HG02885 (cell line): ENCODE measurements at regions not wholly inside any gene's neighbourhood (a gene's known extent, or its start where the extent isn't known, plus 50 kb on each side); places are given as distances from the start of the nearest gene placed in this dataset.
"Not testable (repeated sequence)": the region's sequence is repeated elsewhere in the genome, so short reads cannot be mapped to it uniquely, and the experiment has no call there.

ENCODE experiments used
- ATAC-seq: cut with Tn5 transposase; IDR thresholded peaks from one replicate; pipeline ENCODE4 v1.9.1; 2021; ENCODE audit warnings: mild to moderate bottlenecking; ENCODE audit not compliant: unreplicated experiment, poor library complexity

DNA sequence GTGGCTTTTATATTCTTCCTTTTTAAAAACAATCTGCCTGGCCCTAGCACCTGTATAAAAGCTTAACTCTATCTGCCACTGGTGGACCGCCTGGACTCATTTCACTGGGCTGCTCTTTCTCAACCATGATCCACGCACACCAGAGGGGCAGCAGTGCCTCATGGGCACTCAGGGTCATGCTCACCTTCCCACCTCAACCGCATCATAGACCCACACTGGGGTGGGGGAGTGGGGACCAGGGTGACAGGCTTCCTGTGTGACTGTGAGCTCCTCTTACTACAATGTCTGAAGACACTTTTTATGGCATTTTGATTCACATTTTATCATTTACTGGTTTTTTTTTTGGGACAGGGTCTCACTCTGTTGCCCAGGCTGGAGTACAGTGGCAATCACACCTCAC lies 4038.8 kb upstream of the TPTE start:
- ATAC-seq: not testable (repeated sequence)

DNA sequence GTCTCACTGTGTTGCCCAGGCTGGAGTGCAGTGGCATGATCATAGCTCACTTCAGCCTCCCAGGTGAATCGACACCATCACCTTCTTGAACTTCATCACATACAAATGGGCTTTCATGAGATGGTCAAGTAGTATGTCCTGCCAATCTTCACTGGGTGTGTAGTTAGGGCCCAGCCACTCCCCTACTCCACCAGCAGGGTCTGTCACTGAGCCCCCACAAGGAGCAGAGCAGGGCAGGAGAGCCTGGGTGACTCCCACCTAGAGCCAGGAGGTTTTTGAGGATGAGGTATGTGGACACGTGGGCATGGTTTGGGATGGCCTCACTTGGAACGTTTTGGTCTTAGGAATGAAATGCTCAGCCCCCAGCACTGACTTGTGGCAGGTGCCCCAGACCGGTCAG lies 4037.7 kb upstream of the TPTE start:
- not testable (repeated sequence) for ATAC-seq

DNA sequence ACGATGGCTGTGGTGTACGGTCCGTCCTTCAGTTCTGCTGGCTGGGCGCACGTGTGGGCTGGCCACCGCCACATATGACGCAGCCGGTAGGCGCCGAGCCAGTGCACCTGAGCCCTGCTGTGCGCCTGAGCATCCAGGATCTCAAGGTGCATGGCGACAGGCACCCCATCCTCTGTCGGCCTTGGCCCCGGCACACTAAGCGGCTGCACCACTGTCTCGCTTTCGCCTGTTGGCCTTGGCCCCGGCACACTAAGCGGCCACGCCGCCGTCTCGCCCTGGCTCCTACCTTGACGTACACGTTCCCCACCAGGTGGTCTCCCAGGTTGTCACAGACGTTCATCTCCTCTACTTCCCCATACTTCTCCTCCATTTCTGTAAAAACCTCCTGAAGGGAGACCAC lies 4034.6 kb upstream of the TPTE start:
- not testable (repeated sequence) for ATAC-seq

DNA sequence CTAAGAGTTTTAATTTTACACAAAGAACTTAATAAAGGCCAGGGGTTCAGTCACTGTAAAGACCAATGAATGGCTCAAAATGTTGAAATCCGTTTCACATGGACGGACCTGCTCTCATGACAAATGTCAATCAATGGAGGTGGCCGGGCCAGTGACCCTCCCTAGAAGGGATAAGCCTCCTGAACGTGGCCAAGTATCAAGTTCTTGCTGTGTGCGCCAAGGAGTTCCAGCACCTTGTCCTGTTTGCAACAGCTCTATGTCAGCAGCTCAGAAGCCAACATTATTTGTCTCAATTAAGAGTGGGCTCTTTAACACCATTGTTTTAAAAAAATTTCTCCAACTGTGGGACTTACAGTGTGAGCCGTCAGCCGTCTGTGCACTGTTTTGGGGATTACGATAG lies 4028.7 kb upstream of the TPTE start:
- ATAC-seq: not testable (repeated sequence)

DNA sequence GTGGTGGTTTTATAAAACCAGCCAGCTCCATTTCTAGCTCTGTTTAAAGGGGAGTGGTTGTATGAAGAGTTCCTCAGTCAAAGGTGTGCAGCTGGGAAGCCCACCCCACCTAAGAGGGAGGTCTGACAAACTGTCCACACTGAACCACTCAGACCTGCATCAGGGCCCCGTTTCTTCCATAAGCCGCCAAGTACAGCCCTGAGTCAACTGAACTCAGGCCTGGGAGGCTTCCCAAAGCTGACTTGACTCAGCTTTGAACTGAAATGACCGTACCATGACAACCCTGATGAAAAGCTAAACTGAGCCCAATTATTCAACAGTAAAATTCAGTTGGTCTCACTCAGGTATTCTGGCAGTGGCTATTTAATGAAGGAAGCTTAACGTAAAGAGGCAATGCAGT lies 4027.4 kb upstream of the TPTE start:
- ATAC-seq: not testable (repeated sequence)

DNA sequence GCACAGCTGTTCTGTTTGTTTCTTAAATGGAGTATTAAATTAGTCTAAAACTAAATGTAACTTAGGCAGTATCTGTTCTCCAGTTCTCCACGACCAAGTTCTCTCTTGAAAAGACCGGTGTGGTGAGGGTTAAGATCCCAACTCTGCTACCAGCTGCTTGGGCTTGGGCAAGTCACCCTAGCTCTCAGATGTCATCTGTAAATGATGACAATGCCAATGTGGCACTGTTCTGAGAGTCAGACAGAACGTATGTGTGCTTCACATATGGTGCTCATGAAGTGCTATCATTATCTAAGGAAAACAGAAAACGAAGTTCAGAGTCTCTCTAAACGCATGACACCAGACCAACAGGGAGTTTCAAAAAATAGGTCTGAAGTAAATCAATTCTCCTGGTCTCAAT lies 4025.0 kb upstream of the TPTE start:
- not testable (repeated sequence) for ATAC-seq

DNA sequence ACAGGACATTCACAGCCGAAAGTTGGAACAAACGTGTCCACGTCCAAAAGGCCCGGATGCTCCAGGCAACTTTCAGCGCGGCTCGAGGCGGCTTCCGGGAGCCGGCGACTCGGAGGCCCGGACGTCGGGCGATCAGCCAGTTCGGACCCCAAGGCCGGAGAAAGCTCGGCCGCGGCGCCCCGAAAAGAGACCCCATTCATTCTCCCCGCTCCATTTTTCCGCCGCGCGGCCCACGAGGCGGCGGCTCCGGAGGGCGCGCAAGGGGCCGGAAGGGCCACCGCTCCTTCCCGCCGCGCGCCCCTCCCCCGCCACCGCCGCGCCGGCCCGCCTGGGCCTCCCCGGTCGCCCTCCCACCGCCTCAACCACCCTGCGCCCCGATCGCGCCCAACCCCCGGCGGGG lies 4022.7 kb upstream of the TPTE start:
- peak; percentile 18 for ATAC-seq

DNA sequence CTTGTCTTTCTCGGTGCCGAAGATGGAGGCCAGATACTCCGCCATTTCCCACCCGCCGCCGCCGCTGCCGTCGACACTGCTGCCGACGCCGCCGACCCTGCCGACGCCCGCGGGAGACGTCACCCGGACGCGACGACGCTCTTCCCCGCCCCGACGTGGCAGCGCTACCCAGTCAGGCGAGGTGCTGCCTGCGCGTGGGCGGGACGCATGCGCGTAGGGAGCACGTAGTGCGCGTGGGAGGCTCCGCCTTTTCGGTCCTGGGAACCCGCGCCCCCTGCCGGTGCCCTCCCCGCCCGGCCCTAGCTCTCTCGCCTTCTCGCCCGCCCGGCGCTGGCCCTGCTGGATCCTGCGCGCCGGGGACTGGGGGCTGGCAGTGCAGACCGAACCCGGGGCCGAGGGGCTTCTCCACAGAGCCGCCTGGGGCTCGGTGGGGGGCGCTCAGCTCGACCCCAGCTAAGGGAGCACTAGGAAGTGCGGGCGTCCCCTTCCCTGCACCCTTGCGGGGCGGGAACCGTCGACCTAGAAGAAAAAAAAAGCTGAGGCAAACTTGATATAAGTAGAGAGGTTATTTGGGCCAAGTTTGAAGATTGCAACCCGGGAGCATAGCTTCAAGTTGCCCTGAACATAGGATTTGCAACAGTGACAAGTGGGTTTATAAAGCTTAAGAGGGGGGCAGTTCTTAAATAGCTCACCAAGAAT lies 4022.1 kb upstream of the TPTE start:
- peak; percentile 70 for ATAC-seq

DNA sequence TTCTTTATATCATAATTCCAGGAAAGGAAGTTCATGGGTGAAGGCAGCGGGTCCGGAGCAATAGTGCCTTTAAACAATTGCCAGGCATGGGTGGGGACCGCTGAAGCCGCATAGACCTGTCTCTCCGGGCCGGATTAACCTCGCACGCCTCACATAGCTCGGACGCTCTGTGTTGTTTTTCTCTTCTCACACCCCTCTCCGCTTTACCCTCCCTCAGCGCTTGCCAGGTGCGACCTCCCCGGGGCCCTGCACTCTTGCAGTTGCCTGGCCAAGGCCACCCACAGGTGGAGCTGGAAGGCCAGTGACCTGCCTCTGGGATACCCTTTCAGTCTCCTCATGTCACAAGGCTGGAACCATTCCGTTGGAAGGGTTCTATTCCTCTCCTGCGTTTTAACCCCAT lies 4021.5 kb upstream of the TPTE start:
- not testable (repeated sequence) for ATAC-seq

DNA sequence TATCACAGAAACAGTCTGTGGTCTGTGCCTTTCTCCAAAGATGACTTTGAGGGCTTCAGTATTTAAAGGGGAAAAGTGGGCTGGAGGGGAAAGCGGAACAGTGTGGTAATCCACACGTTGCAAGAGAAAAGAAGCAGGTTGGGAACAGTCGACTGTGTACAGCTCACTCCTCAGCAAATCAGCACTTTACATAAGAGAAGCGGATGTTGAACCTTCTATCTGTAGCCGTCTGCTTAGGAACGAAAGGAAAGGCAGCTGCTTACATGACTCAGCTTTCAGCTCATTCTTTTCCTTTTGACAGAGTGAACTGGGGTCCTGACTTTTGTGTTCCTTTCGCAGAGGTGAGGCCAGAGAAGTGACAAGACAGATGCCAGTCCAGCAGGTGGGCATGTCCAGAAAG lies 4020.7 kb upstream of the TPTE start:
- peak; percentile 35 for ATAC-seq

DNA sequence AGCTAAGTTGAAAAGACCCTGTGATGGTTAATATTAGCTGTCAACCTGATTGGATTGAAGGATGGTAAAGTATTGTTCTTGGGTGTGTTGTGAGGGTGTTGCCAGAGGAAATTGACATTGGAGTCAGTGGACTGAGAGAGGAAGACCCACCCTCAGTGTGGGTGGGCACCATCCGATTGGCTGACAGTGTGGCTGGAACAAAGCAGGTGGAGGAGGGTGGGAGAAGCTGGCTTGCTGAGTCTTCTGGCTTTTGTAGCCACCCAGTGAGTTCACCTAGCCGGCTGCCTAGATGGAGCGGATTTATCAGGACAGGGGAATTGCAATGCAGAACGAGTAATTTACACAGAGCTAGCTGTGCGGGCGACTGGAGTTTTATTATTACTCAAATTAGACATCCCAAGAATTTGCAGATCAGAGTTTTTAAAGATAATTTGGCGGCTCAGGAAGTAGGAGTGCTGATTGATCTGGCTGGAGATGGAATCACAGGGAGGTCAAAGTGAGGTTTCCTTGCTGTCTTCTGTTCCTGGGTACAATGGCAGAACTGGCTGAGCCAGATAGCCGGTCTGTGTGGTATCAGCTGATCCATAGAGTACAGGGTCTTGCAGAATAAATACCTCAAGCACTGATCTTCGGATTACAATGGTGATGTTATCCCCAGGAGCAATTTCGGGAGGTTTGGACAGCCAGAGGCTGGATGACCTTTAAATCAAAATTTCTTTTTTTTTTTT lies 4015.1 kb upstream of the TPTE start:
- ATAC-seq: not testable (repeated sequence)

DNA sequence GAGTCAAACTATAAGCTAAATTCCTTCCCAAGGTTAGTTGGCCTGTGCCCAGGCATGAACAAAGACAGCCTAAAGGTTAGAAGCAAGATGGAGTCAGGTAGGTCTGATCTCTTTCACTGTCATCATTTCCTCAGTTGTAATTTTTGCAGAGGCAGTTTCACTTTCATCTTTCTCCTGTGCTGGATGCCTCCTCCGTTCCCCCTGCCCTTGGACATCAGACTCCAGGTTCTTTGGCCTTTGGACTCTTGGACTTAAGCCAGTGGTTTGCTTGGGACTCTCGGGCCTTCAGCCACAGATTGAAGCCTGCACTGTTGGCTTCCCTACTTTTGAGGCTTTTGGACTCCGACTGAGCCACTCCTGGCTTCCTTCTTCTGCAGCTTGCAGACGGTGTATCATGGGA lies 4013.8 kb upstream of the TPTE start:
- ATAC-seq: not testable (repeated sequence)

DNA sequence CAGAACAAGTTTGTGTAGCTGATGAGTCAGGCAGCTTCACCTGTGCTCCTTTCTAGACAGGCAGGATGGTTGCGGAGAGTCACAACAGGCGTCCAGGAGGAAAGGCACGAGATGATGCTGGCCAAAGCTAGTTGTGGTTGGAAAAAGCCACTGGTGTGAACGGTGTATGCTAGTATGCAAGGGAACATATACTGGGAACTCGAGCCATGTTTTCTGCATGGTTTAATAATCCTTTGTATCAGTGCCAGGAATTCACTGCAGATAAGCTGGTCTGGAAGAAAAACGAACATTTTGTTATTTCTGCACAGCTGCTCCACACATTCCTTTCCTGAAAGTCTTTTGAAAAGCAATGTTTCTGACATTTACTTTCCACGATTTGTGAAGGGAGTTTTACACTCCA lies 3999.6 kb upstream of the TPTE start:
- not testable (repeated sequence) for ATAC-seq

DNA sequence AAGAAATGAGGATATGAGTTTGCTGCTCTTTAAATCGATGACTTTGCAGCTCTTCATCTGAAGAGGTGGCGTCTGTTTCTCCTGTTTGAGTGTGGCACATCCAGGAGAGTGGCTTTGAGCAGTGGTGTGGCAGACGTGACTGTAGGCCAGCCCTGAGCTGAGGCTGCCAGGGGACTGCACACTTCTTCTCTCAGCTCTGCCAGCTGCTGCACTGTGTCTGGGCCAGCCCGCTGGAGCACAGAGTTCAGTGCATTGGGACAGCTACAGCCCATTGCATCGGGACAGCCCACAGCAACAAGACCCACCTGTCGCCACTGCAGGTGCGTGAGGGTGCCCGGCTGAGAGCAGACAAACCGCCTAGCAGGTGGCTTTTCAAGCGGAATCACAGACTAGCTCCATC lies 3995.2 kb upstream of the TPTE start:
- not testable (repeated sequence) for ATAC-seq

DNA sequence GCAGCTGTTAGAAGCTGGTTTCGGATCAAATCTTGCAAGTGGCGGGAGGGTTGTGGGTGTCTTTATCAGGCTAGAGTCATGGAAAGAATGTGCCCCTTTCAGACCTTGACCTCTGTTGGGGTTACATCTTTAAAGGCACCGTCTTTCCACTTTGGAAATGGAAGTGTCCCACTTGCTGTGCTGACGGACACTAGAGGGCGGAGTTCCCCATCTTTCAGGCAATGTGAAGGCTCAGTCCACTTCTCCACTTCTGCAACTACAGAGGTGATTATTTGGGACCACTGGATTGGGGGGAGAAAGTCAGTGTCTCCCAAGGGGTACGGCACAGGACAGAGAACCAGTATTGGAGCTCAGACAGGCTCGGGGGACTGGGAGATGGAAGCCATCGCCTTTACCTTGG lies 3990.7 kb upstream of the TPTE start:
- ATAC-seq: not testable (repeated sequence)

DNA sequence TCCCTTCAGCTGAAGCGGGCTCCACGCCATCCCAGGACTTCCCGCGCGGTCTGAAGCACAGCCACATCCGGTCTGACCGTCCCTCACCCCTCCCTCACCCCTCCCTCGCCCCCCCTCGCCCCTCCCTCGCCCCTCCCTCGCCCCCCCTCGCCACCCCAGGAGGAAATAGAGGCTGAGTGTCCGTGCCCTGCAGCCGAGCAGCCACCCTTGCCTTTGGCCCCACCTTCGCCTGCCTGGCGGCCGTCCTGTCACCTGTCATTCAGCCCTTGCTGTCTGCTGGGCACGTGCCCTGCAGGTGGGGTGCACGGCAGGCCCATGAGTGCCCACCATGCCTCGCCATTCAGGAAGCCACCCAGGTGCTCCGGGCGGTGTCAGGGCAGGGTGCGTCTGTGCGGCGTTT lies 3988.1 kb upstream of the TPTE start:
- ATAC-seq: not testable (repeated sequence)

DNA sequence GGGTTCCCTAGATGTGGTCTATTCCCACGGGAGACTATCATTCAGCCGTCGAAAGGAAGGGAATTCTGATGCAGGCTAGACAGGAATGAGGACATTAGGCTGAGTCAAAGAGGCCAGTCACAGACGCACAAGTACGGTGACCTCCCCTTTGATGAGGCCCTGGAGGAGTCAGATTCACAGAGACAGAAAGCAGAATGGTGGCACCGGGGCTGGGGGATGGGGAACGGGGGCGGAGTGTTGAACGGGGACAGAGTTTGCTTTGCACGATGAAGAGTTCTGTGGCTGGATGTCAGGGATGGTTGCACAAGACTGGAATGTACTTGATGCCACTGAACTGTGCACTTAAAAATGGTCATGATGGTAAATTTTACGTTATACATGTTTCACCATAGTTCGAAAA lies 3983.1 kb upstream of the TPTE start:
- ATAC-seq: not testable (repeated sequence)

DNA sequence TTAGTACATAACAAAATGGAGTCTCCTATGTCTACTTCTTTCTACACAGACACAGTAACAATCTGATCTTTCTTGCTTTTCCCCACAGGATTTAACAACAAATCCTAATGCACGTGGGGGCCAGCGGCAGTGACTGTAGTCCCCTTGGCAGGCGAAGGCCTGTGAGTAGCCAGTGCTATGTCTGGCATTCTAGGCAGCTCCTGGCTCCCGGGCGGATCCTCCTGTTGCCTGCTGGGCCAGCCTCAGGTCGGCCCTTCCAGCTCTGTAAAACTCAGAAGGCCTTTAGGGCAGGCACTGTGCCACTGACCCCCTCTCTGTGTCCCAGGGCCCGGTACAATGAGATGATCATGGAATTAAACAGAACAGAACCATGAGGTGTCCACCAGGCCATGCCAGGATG lies 3981.7 kb upstream of the TPTE start:
- ATAC-seq: not testable (repeated sequence)

DNA sequence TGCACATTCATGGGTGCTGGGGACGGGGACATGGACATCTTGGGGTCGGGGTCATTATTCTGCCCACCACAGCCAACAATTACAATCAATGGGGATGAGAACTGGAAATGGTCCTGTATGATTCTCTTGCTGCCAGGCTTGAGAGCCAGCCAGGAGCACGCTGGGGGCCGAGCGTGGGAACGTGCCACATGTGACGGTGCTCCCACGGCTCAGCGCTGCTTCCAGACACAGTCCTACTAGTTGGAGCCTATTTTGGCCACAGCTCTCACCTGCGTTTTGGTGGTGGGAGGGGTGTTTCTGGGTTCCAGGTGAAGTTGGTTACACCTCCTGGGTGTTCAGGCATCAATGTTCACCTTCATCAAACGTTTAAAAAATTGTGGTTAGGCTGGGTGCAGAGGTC lies 3980.3 kb upstream of the TPTE start:
- not testable (repeated sequence) for ATAC-seq

DNA sequence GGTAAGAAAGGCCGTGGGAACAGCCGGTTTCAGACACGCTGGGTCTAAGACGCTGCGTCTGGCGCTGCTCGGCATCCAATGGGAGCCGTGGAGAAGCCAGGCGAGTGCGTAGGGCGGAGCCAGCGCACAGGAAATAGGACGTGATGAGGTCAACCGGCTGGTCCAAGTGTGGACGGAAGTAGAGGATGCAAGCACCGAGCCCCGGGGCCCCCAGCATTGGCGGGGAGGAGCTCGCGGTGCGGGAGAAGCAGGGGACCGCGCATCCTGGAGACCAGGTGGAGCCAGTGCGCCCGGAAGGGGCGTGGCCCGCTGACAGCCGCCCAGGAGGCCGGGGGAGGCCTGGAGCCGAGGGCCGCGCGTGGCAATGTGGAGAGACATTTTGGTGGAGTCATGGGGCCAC lies 3976.1 kb upstream of the TPTE start:
- ATAC-seq: not testable (repeated sequence)

DNA sequence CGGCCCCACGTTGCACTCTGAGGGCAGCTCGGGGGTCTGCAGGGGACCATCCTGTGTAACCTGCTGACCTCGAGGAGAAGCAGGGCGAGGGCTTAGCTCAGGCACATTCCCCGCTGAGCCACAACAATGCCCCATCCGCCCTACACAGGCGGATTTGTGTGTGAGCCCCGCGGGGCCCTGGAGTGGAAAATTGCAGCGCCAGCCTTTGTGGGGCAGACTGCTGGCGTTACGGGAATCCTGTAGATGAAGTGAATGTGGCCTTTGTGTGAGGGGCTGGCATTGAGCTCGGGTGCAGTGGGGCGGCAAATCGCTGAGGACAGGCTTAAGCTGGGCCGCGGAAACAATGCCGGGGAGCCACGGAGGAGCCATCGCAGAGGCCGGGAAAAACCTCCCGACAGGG lies 3970.3 kb upstream of the TPTE start:
- not testable (repeated sequence) for ATAC-seq
